ENCODE measurements at regions not wholly inside any gene's neighbourhood (a gene's known extent, or its start where the extent isn't known, plus 50 kb on each side); places are given as distances from the start of the nearest gene placed in this dataset.
"Not testable (repeated sequence)": the region's sequence is repeated elsewhere in the genome, so short reads cannot be mapped to it uniquely, and the experiment has no call there.

- DNase-seq = not testable (repeated sequence)
Observed at GRCh38 chr6:60782698-60783464, 1503.1 kb downstream of the KHDRBS2 start.

DNA sequence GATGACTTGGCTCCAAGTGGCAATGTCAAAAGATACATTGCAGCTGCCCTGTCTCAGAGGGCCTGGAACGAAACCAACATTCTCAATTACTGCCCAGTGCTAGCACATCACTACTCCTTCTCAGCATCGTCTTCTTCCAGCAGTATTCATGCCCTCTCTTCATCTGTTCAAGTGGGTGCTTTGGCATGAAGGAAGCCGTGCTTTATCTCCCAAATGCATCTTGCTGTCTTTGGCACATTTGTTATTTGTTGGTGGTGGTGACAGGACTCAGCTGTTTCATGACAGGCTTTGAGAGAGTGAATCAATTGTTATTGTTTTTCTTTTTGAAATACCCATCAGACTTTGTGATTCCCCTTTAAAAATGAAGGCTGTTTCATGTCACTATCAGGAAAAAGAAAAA lies 1506.4 kb downstream of the KHDRBS2 start:
- not testable (repeated sequence) for DNase-seq

DNA sequence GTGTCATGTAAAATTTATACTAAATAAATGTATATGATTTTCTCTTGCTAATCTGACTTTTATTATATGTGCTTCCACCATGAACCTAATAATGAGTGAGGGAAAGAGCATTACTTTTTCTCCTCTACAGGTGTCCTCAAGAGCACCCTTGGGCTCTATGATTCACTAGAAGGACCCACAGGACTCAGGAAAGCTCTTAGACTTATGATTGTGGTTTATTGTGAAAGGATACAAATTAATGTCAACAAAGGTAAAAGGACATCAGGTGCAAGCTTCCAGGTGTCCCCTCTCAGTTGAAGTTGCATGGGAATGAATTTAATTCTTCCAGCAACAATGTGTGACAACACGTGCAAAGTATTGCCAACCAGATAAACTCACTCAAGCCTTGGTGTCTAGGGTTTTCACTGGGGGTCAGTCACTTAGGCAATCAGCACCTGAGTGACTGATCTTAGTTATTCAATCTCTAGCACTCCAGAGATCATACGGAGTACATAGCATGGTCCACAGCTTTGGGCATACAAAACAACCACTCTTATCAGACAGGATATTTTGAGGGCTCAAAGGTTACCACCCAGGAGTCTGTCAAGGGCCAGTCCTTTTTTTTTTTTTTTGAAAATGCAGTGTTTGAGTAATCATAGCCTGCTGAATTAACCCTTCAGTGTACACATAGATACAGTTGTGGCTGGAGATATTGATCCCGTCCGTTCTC lies 1518.1 kb downstream of the KHDRBS2 start:
- DNase-seq = not testable (repeated sequence)

DNA sequence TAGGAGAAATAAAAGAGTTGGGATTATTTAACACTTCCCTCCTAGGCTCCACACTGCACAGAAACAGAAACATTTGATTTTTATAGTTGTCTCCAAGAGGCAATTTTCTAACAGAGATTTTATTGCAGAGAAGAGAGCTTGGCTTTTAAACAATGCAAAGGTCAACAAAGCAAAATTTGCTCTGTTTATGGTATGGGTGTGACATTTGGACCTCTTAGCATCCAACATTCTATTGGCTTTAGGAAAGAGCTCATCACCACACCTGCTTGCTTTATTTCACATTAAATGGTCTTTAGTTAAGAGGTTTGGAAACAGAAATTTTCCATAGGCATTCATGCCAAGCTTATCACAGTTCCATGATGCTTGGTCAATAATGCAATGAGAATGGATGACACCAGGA lies 1520.7 kb downstream of the KHDRBS2 start:
- DNase-seq = not testable (repeated sequence)

GRCh38 chr6:60763464-60764080 lies 1522.5 kb downstream of the KHDRBS2 start:
- DNase-seq = not testable (repeated sequence)

DNA sequence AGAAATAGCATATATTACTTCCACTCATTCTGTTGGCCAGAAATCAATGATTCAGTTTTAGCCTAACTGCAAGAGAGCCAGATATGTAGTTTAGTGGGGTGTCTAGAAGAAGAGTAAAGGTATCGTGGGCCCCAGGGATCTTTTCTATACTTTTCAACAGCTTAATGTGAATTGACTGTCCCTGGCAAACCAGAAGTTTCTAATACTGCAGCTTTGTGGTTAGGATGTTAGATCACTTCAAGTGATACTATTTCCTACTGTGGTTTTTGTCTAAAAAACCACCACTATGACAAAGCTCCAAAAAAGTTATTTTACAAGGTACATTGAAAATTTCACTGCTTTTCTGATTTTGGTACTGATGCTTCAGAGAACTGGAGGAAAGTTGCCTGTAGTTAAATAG lies 1525.1 kb downstream of the KHDRBS2 start:
- DNase-seq = not testable (repeated sequence)

GRCh38 chr6:60759149-60759825 lies 1526.7 kb downstream of the KHDRBS2 start:
- DNase-seq = not testable (repeated sequence)

DNA sequence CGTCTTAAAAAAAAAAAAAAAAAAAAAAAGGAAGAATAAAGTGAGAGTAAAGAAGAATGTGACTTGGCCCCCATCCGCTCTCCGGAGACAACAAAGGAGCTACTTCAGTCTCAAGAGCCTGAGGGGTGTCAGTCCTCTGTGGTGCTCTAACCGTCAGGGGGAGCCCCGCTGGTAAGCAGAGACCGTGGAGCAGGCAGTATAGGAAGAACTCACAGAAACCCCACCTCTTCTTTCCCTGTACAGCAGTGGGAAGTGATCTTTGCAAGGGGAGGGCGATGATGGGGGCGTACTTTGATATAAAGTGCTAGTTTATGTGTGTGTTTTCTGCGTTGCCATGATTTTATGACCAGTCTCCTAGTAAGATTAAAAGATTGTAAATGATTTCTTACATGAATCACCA lies 1527.3 kb downstream of the KHDRBS2 start:
- not testable (repeated sequence) for DNase-seq

- no peak for DNase-seq
Observed at GRCh38 chr6:60754879-60755278, 1531.1 kb downstream of the KHDRBS2 start.

DNA sequence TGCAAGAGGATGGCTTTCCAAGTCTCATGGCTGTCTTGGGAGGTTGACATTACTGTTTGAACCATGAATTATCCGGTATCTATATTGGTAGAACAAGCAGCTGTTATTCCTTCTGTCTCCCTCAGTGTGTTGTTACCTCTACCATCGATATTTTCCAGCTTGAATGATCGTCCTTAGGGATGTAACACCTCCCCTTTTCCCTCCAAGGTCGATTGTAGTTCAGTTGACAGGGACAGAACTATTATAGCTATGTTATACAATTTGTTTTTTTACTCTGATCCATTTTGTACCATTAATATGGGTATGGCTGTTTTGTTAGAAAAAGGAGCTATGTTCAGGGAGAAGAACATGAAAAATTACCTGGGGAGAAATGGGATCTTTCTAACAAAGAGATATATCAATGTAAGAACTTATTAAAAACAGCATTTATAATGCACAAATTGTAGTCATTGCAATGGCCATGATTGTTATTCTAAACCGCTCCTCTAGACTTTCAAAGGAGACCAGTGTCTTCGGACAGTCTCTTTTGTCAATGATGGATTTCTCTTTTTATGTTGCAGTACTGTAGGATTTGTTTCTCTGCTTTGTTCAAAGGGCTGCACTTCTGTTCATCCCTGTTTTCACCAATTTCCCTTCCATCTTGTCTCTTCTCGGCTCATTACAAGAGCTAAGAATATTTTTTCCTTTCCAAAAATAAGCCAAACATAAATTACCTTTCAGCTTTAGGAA lies 1535.5 kb downstream of the KHDRBS2 start:
- DNase-seq = not testable (repeated sequence)

DNA sequence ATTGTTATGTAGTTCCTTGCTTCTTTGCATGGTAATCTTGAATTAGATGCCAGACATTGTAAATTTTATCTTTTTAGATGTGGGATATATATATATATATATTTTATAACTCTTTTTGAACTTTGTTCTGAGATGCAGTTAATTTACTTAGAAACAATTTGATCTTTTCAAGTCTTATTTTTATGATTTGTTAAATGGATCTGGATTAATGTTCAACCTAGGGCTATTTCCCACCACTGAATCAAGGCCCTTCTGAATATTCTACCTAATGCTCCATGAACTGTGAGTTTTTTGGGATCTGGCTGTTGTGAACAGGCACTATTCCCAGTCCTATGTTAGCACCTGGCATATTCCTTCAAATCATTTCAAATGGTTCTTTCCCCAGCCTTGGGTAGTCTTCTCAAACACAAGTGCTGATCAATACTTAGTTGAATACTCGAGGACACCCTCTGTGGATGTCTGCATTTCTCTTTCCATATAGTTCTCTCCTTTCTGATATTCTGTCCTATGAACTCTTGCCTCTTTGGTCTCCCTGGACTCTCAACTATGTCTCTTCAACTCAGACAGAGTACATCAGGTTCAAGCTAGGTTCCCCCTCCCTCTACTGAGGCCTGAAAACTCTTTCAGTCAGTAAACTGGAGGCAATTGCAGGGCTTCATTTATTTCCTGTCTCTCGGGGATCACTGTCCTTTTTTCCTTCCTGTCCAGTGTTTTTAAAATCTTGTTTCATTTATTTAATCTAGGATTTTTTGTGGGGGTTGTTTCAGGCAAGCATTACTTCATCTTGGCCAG lies 1538.1 kb downstream of the KHDRBS2 start:
- not testable (repeated sequence) for DNase-seq

GRCh38 chr6:60737764-60738425 lies 1548.1 kb downstream of the KHDRBS2 start:
- DNase-seq = not testable (repeated sequence)

DNA sequence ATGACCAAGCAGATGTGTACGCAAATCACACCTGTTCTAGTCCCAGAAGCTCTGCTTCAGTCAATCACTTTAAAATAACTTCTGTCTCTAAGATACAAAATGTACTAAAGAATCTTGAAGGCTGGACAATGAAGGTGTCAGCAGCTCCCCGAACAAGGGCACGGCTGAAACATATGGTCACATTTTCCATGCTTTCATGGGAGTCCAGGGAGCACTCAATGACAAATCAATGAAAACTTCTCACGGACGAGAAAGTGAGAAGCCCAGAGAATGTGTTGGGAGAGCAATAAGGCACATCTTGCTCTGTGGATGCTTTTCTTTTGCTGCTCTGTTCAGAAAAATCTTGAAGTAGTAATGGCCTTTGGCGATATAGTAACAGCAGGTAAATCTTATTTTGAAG lies 1548.7 kb downstream of the KHDRBS2 start:
- DNase-seq = not testable (repeated sequence)

DNA sequence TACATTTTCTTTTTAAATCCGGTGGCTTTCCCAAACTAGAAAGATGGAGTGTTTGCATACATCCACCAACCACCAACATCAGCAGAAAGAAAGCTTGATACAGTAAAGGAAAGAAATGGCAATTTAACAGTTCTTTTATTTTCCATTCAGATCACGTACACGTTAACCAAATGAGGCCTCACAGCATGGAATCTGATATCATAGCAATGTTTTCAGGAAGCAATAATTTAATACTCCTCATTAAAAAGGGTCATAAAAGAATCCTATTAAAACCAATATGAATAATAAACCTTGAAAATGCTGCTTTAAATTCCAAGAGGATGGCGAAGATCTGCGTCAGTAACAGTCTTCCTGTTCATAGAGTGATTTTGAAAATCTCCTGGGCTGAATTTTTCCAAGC lies 1562.1 kb downstream of the KHDRBS2 start:
- DNase-seq = not testable (repeated sequence)

GRCh38 chr6:60695232-60695631 lies 1590.8 kb downstream of the KHDRBS2 start:
- DNase-seq = no peak

- DNase-seq = no peak
Observed at GRCh38 chr6:60687085-60687484, 1598.9 kb downstream of the KHDRBS2 start.

DNA sequence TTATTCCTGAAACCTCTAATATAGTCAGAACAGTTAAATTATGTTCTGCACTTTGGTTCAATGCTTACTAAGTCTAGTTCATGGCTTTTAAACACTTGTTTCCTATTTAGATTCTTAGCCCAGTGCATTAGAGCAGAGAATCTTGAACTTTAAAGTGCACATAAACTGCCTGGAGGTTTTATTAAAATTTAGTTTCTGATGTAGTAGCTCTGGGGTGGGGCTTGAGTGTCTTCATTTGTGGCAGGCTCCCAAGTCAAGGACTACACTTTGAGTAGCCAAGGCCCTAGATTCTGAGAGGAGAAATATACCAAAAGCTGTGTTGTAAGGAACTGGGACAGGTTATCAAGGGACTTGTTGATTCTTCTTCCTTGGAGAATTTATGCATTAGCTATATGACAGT lies 1604.2 kb downstream of the KHDRBS2 start:
- DNase-seq = no peak

GRCh38 chr6:60679175-60679574 lies 1606.8 kb downstream of the KHDRBS2 start:
- DNase-seq = no peak

DNA sequence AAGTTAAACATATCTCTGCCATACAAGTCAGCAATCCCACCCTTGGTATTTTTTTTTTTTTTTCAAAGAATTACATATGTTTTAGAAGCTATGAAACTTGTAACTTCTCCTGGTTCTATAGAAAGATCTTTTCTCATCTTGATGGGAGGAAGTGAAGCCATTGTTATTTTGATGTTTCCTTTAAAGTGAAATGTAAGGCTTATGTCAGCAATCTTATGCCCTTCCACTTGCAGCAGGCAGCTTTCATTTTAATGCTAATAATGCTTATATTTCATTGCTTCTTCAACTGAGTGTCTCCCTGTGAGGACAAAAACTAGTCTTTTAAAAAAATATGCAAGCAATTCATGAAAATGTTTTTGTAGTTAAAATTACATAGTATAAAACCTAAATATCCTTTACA lies 1614.7 kb downstream of the KHDRBS2 start:
- no peak for DNase-seq

- DNase-seq = no peak
Observed at GRCh38 chr6:60670036-60670435, 1616.0 kb downstream of the KHDRBS2 start.

DNA sequence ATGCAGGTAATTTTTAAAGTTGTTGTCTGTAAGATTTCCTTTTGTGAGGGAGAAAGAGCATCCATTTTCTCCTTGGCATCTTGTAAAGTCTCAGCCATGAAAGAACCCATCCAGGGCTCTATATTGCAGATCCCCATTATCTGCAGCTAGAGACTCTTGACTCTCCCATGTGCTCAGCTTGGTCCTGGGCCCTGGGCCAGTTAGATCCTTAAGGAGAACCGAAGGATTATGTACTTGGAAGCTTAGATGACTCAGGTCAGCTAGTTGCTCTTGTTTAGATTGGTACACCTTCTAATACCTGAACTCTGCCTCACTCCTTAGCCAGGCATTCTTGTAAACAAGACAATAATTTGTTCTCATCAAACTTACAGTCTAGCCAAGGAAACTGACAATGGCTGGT lies 1617.6 kb downstream of the KHDRBS2 start:
- DNase-seq = no peak

Measured in activated gamma-delta T cell (primary cell).